OCI-LY7 (cell line): ENCODE measurements at regions not wholly inside any gene's neighbourhood (a gene's known extent, or its start where the extent isn't known, plus 50 kb on each side); places are given as distances from the start of the nearest gene placed in this dataset.

Experiments
- BruUV-seq: library from RNA; stranded (reverse); fragments of 400-500 nt; replicated peaks from 2 replicates; lab custom pipeline; 2021; lab: Mats Ljungman, UMichigan
- CTCF ChIA-PET: fragments of 300-600 bp; sonication (Branson Sonifier 250); formaldehyde crosslinking; loops from one replicate; lab custom pipeline; 2022; ENCODE audit warnings: antibody characterized with exemption; ENCODE audit not compliant: unreplicated experiment; lab: Charles Lee
- POLR2A ChIA-PET: fragments of 300-600 bp; sonication (Branson Sonifier 250); formaldehyde crosslinking; loops from one replicate; lab custom pipeline; 2022; ENCODE audit warnings: antibody characterized with exemption; lab: Charles Lee
- DNase-seq: peaks from one replicate; pipeline ENCODE4 v3.0.0-alpha.2; 2015; ENCODE audit warnings: low spot score
- H2AFZ ChIP-seq: fragments of 200-600 bp; sonication (generic), shearing (Covaris generic); 2 replicates; pipeline ENCODE4 v1.6.1; 2014; ENCODE audit warnings: mild to moderate bottlenecking, antibody characterized with exemption, low read length, moderate library complexity
- H3K27ac ChIP-seq: fragments of 200-600 bp; sonication (generic); 2 replicates; pipeline ENCODE4 v1.5.1; 2014; ENCODE audit warnings: mixed run types, low read depth, mild to moderate bottlenecking, moderate library complexity, low read length, inconsistent platforms; ENCODE audit not compliant: poor library complexity, severe bottlenecking
- H3K36me3 ChIP-seq: fragments of 200-600 bp; sonication (generic); 2 replicates; pipeline ENCODE4 v1.6.1; 2014; ENCODE audit warnings: mild to moderate bottlenecking, antibody characterized with exemption, low read length, moderate library complexity, mixed read lengths; ENCODE audit not compliant: insufficient read depth
- H3K4me1 ChIP-seq: fragments of 200-600 bp; sonication (generic); 2 replicates; pipeline ENCODE4 v1.5.1; 2014; ENCODE audit warnings: mild to moderate bottlenecking, low read length; ENCODE audit not compliant: insufficient read depth, poor library complexity, severe bottlenecking
- H3K4me2 ChIP-seq: fragments of 200-600 bp; sonication (generic); 2 replicates; pipeline ENCODE4 v1.6.1; 2014; ENCODE audit warnings: mild to moderate bottlenecking, low read length
- H3K4me3 ChIP-seq: fragments of 200-600 bp; sonication (generic); 2 replicates; pipeline ENCODE4 v1.5.1; 2014; ENCODE audit warnings: mild to moderate bottlenecking, low read depth, low read length; ENCODE audit not compliant: poor library complexity, severe bottlenecking
- H3K79me2 ChIP-seq: fragments of 200-600 bp; sonication (generic); 2 replicates; pipeline ENCODE4 v1.6.1; 2016; ENCODE audit warnings: low read depth, mild to moderate bottlenecking, low read length, moderate library complexity, mixed read lengths; ENCODE audit not compliant: insufficient read depth
- H3K9me2 ChIP-seq: fragments of 200-600 bp; sonication (generic); 2 replicates; pipeline ENCODE4 v1.6.1; 2016; ENCODE audit warnings: mild to moderate bottlenecking, low read length, mixed read lengths; ENCODE audit not compliant: insufficient read depth
- H3K9me3 ChIP-seq: fragments of 200-600 bp; sonication (generic); 2 replicates; pipeline ENCODE4 v1.6.1; 2014; ENCODE audit warnings: mild to moderate bottlenecking, mixed run types, low read length, mixed read lengths
- H4K20me1 ChIP-seq: fragments of 200-600 bp; sonication (generic); 2 replicates; pipeline ENCODE4 v1.6.1; 2014; ENCODE audit warnings: mild to moderate bottlenecking, antibody characterized with exemption, low read length, moderate library complexity, mixed read lengths; ENCODE audit not compliant: insufficient read depth
- CTCF ChIP-seq: fragments of 200-600 bp; sonication (generic); conservative IDR thresholded peaks from 2 replicates; pipeline ENCODE4 v1.5.1; 2014; ENCODE audit warnings: mild to moderate bottlenecking, antibody characterized with exemption, low read length, moderate library complexity, mixed read lengths
- EZH2phosphoT487 ChIP-seq: fragments of 200-600 bp; sonication (generic); IDR thresholded peaks from 2 replicates; pipeline ENCODE4 v1.6.1; 2018; ENCODE audit warnings: low read depth, borderline replicate concordance, mild to moderate bottlenecking, mixed run types, antibody characterized with exemption, low read length, moderate library complexity, mixed read lengths
- intact Hi-C: fragments of 100-400 bp; cut with micrococcal nuclease; formaldehyde crosslinking; loops from one replicate; pipeline ENCODE4 v1.10.0; 2022; ENCODE audit not compliant: unreplicated experiment

GRCh38 chr2:103991591-103991990 is 862.3 kb upstream of the POU3F3 start:
- no peaks in the 10 kb centered on the region for H4K20me1 ChIP-seq
- no peaks in the 10 kb centered on the region for H3K9me2 ChIP-seq
- no peak overlapping the region for H3K27ac ChIP-seq
- no peaks in the 10 kb centered on the region for H3K36me3 ChIP-seq
- H2AFZ ChIP-seq: no peak overlapping the region
- H3K4me3 ChIP-seq: no peak overlapping the region
- ChIA-PET CTCF (no interaction called here), POLR2A (no interaction called here)
- intact Hi-C loops: no loop called here
- no peak overlapping the region for H3K4me2 ChIP-seq
- peak; percentile 15 for DNase-seq
- H3K4me1 ChIP-seq: no peaks in the 10 kb centered on the region
- no peaks in the 10 kb centered on the region for H3K9me3 ChIP-seq
- no peaks in the 10 kb centered on the region for H3K79me2 ChIP-seq
- TF ChIP-seq CTCF (peak; percentile 67), EZH2phosphoT487 (no peak)
- no TSS peak for BruUV-seq

GRCh38 chr2:104004821-104005220 is 849.1 kb upstream of the POU3F3 start:
- Histone ChIP-seq H3K79me2 (no peaks in the 10 kb centered on the region), H3K9me3 (no peaks in the 10 kb centered on the region), H2AFZ (no peak overlapping the region), H3K9me2 (no peaks in the 10 kb centered on the region), H3K4me1 (no peaks in the 10 kb centered on the region), H4K20me1 (no peaks in the 10 kb centered on the region), H3K4me3 (no peak overlapping the region), H3K4me2 (no peak overlapping the region), H3K27ac (no peak overlapping the region), H3K36me3 (no peaks in the 10 kb centered on the region)
- intact Hi-C loops: no loop called here
- TF ChIP-seq CTCF (no peak), EZH2phosphoT487 (no peak)
- ChIA-PET CTCF (no interaction called here), POLR2A (interaction anchor here (0.9 kb wide), 1 partner anchor 10 kb away, joined by 3 read pairs; no protein-coding TSS in a partner anchor)
- no peak for DNase-seq
- no TSS peak for BruUV-seq

- BruUV-seq: no TSS peak
- TF ChIP-seq EZH2phosphoT487 (no peak), CTCF (no peak)
- intact Hi-C loops: no loop called here
- H2AFZ ChIP-seq: no peak overlapping the region
- no peaks in the 10 kb centered on the region for H3K9me3 ChIP-seq
- ChIA-PET POLR2A (no interaction called here), CTCF (no interaction called here)
- no peaks in the 10 kb centered on the region for H3K4me1 ChIP-seq
- no peaks in the 10 kb centered on the region for H4K20me1 ChIP-seq
- no peaks in the 10 kb centered on the region for H3K36me3 ChIP-seq
- no peak for DNase-seq
- H3K4me2 ChIP-seq: no peak overlapping the region
- no peaks in the 10 kb centered on the region for H3K79me2 ChIP-seq
- H3K9me2 ChIP-seq: no peaks in the 10 kb centered on the region
- H3K27ac ChIP-seq: no peak overlapping the region
- no peak overlapping the region for H3K4me3 ChIP-seq
Observed at GRCh38 chr2:104016801-104017200, 837.1 kb upstream of the POU3F3 start.
